Gastroesophageal sphincter (tissue), 4 donors: ENCODE measurements at regions not wholly inside any gene's neighbourhood (a gene's known extent, or its start where the extent isn't known, plus 50 kb on each side); places are given as distances from the start of the nearest gene placed in this dataset.

Experiments used
- ATAC-seq: fragments of 150-250 bp; one replicate; pipeline ENCODE4 v1.9.1; 2016; ENCODE audit warnings: mild to moderate bottlenecking, moderate library complexity
- H3K27ac ChIP-seq, 4 donors: fragments of 200-600 bp; sonication (generic) in 3 of 4; 1 replicate in 3 of 4; 2 replicates in 1 of 4; pipeline ENCODE4 v1.5.1; 2016 to 2019
- H3K27me3 ChIP-seq: fragments of 200-600 bp; sonication (generic); one replicate; pipeline ENCODE4 v1.5.1; 2019
- H3K36me3 ChIP-seq, 2 donors: fragments of 200-600 bp; sonication (generic); one replicate each; pipeline ENCODE4 v1.5.1; 2019; ENCODE audit warnings: control low read depth in 1 of 2
- H3K4me1 ChIP-seq, 3 donors: fragments of 200-600 bp; sonication (generic); 1 replicate in 2 of 3; 2 replicates in 1 of 3; pipeline ENCODE4 v1.5.1; 2016 to 2019; ENCODE audit warnings: control low read depth in 2 of 3
- H3K4me3 ChIP-seq, 2 donors: fragments of 200-600 bp; sonication (generic); one replicate each; pipeline ENCODE4 v1.5.1; 2019; ENCODE audit warnings: mild to moderate bottlenecking in 1 of 2, moderate library complexity in 1 of 2
- H3K9me3 ChIP-seq, 3 donors: fragments of 200-600 bp; sonication (generic); one replicate each; pipeline ENCODE4 v1.5.1; 2017 to 2019; ENCODE audit warnings: control low read depth in 2 of 3
- CTCF ChIP-seq, 4 experiments: fragments of 200-600 bp in 2 of 4; fragments of 450-650 bp in 2 of 4; sonication (generic) in 1 of 4; IDR thresholded peaks; one replicate each; pipeline ENCODE4 v1.5.1; 2017 to 2019; ENCODE audit warnings: antibody characterized with exemption in 4 of 4, mild to moderate bottlenecking in 2 of 4, moderate library complexity in 2 of 4
- EP300 ChIP-seq: sonication (generic); formaldehyde crosslinking; IDR thresholded peaks from one replicate; pipeline ENCODE4 v1.6.1; 2017; ENCODE audit warnings: antibody characterized with exemption, mild to moderate bottlenecking
- POLR2A ChIP-seq, 2 donors: fragments of 450-650 bp; IDR thresholded peaks; one replicate each; pipeline ENCODE4 v1.6.1; 2017; ENCODE audit warnings: antibody characterized with exemption in 2 of 2, mild to moderate bottlenecking in 2 of 2, moderate library complexity in 1 of 2
- POLR2AphosphoS5 ChIP-seq: sonication (generic); formaldehyde crosslinking; IDR thresholded peaks from one replicate; pipeline ENCODE4 v1.6.1; 2017; ENCODE audit warnings: antibody characterized with exemption
- WGBS, 2 donors: methylation state at CpG; one replicate each; pipeline ENCODE4 v1.1.5; 2018; ENCODE audit warnings: low coverage in 1 of 2; 5-methylcytosine and 5-hydroxymethylcytosine counted together

- Histone ChIP-seq H3K9me3 (no peaks in the 10 kb centered on the region), H3K36me3 (no peaks in the 10 kb centered on the region), H3K27me3 (no peaks in the 10 kb centered on the region), H3K27ac (no peak overlapping the region), H3K4me1 (peaks cover 0 to 6% (median 0%) of the 10 kb centered on the region in 3 donors), H3K4me3 (no peak overlapping the region)
- no peak for ATAC-seq
- 82 to 95% methylated on average over 2 of the region's 2 CpGs for WGBS, 2 donors
- TF ChIP-seq CTCF (IDR thresholded peaks at IDR 0.05) (no peak), POLR2AphosphoS5 (no peak), POLR2A (IDR thresholded peaks at IDR 0.05) (no peak), EP300 (no peak)
Observed at GRCh38 chr7:12508554-12508953, 62.0 kb upstream of the SCIN start.

DNA sequence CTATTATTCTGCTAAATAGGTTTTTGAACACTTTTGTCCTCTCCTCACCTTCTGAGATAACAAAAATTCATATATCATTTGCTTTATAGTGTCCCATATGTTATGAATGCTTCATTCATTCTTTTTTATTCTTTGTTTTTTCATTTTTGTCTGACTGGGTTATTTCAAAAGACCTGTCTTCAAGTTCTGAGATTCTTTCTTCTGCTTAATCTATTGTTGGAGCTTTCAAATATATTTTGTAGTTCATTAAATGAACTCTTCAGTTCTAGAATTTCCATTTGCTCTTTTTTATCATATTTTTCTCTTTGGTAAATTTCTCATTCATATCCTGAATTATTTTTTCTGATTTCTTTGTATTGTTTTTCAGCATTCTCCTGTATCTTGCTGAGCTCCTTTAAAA is 53.1 kb upstream of the SCIN start:
- ATAC-seq = no peak
- H3K27ac ChIP-seq = no peak overlapping the region
- no peaks in the 10 kb centered on the region for H3K36me3 ChIP-seq
- H3K4me1 ChIP-seq = peaks cover 0 to 3% (median 0%) of the 10 kb centered on the region in 3 donors
- no peak for TF ChIP-seq CTCF (IDR thresholded peaks at IDR 0.05)
- TF ChIP-seq EP300 = no peak
- TF ChIP-seq POLR2A (IDR thresholded peaks at IDR 0.05) = no peak
- no peak for TF ChIP-seq POLR2AphosphoS5
- H3K4me3 ChIP-seq = no peak overlapping the region
- peaks cover 0 to 42% (median 0%) of the 10 kb centered on the region in 3 donors for H3K9me3 ChIP-seq
- no peaks in the 10 kb centered on the region for H3K27me3 ChIP-seq

DNA sequence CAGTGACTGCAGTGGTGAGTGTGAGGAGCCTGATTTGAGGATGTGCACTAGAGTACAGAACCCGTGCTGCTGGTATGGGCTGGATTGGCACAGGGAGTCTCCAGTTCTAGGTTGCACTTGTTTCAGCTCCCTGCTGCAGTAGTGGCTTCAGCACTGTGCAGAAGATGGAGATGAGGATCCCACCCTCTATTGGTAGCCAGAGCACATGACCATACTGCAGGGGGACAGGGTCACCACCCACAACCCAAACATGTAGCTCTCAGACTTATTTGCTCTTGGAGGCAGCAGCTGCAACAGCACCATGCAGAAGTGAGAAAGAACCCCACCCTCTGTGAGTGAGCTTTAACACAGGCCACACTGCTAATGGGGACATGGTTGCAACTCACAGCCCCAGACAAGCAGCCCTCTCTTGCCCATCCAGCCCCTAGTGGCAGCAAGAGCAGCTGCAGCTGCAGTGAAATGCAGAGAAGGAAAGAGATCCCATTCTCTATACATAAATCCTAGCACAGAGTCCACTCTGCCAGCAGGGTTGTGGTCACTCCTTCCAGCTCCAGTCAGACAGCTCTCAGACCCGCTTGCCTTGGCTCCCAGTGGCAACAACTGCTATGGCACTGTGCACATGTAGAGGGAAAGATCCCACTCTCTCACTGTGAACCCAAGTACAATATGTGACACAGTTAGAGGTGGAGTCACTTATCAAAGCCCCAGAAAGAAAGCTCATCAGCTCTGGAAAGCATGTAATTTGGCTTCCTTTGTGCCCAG is 51.4 kb upstream of the SCIN start:
- no peak for ATAC-seq
- 67% methylated on average over 1 of the region's 2 CpGs; no CpG with 5 or more reads in 1 of the 2 donors for WGBS, 2 donors

GRCh38 chr7:12519682-12520009 is 50.9 kb upstream of the SCIN start:
- WGBS, 2 donors = no CpG with 5 or more reads among the region's 1 CpG
- ATAC-seq = no peak

More for the DNA sequence above, 51.4 kb upstream of the SCIN start:
- Histone ChIP-seq H3K27ac (no peak overlapping the region), H3K4me3 (no peak overlapping the region), H3K27me3 (no peaks in the 10 kb centered on the region), H3K36me3 (no peaks in the 10 kb centered on the region), H3K9me3 (peaks cover 0 to 42% (median 0%) of the 10 kb centered on the region in 3 donors), H3K4me1 (peaks cover 0 to 10% (median 0%) of the 10 kb centered on the region in 3 donors)
- TF ChIP-seq POLR2AphosphoS5 = no peak
- TF ChIP-seq CTCF (IDR thresholded peaks at IDR 0.05) = no peak
- no peak for TF ChIP-seq POLR2A (IDR thresholded peaks at IDR 0.05)
- no peak for TF ChIP-seq EP300

More at GRCh38 chr7:12519682-12520009, 50.9 kb upstream of the SCIN start:
- Histone ChIP-seq H3K36me3 (no peaks in the 10 kb centered on the region), H3K4me1 (peaks cover 0 to 10% (median 0%) of the 10 kb centered on the region in 3 donors), H3K9me3 (peaks cover 0 to 39% (median 0%) of the 10 kb centered on the region in 3 donors), H3K27me3 (no peaks in the 10 kb centered on the region), H3K4me3 (no peak overlapping the region), H3K27ac (no peak overlapping the region)
- no peak for TF ChIP-seq EP300
- no peak for TF ChIP-seq POLR2A (IDR thresholded peaks at IDR 0.05)
- TF ChIP-seq POLR2AphosphoS5 = no peak
- no peak for TF ChIP-seq CTCF (IDR thresholded peaks at IDR 0.05)
